Bronchial epithelial cell (primary cell): ENCODE measurements at regions not wholly inside any gene's neighbourhood (a gene's known extent, or its start where the extent isn't known, plus 50 kb on each side); places are given as distances from the start of the nearest gene placed in this dataset.

ENCODE experiments used
- DNase-seq: peaks from one replicate; pipeline ENCODE4 v3.0.0-alpha.2; 2010; ENCODE audit warnings: low read depth
- FAIRE-seq: peaks from 2 replicates; lab custom pipeline; 2011; peaks lifted over from hg19 to GRCh38; lab: Jason Lieb, UNC
- H3K27me3 ChIP-seq: 2 replicates; pipeline ENCODE4 v1.5.1; 2011; ENCODE audit warnings: low read length; ENCODE audit not compliant: control insufficient read depth, insufficient read depth
- H3K36me3 ChIP-seq: 2 replicates; pipeline ENCODE4 v1.5.1; 2011; ENCODE audit warnings: low read length; ENCODE audit not compliant: control insufficient read depth, insufficient read depth
- H3K4me3 ChIP-seq: 2 replicates; pipeline ENCODE4 v1.5.1; 2011; ENCODE audit warnings: mild to moderate bottlenecking, low read depth, low read length, control low read depth
- CTCF ChIP-seq: IDR thresholded peaks from 2 replicates; pipeline ENCODE4 v1.5.1; 2011; ENCODE audit warnings: mild to moderate bottlenecking, moderate library complexity, low read length, control low read depth, inconsistent platforms; ENCODE audit not compliant: insufficient read depth, severe bottlenecking

- TF ChIP-seq CTCF = no peak
- H3K4me3 ChIP-seq = no peak overlapping the region
- DNase-seq = no peak
- no peak for FAIRE-seq
- no peaks in the 10 kb centered on the region for H3K36me3 ChIP-seq
- no peaks in the 10 kb centered on the region for H3K27me3 ChIP-seq
These were observed 99.1 kb upstream of the HDAC4 start for GRCh38 chr2:239499726-239500573.

GRCh38 chr2:239498981-239499634, 98.3 kb upstream of the HDAC4 start:
- DNase-seq (no peak), FAIRE-seq (no peak)
- no peaks in the 10 kb centered on the region for H3K36me3 ChIP-seq
- no peaks in the 10 kb centered on the region for H3K27me3 ChIP-seq
- TF ChIP-seq CTCF = no peak
- H3K4me3 ChIP-seq = no peak overlapping the region

- no peak for TF ChIP-seq CTCF
- FAIRE-seq (no peak), DNase-seq (no peak)
- Histone ChIP-seq H3K27me3 (no peaks in the 10 kb centered on the region), H3K4me3 (no peak overlapping the region), H3K36me3 (no peaks in the 10 kb centered on the region)
These were observed 97.8 kb upstream of the HDAC4 start for GRCh38 chr2:239498576-239498975.

GRCh38 chr2:239496700-239497099, 95.9 kb upstream of the HDAC4 start:
- no peak for FAIRE-seq

GRCh38 chr2:239495791-239496233, 95.0 kb upstream of the HDAC4 start:
- DNase-seq (no peak), FAIRE-seq (no peak)
- no peak for TF ChIP-seq CTCF
- H3K4me3 ChIP-seq = no peak overlapping the region
- H3K36me3 ChIP-seq = no peaks in the 10 kb centered on the region
- H3K27me3 ChIP-seq = no peaks in the 10 kb centered on the region

More at GRCh38 chr2:239496700-239497099, 95.9 kb upstream of the HDAC4 start:
- TF ChIP-seq CTCF = no peak
- no peaks in the 10 kb centered on the region for H3K27me3 ChIP-seq
- H3K4me3 ChIP-seq = no peak overlapping the region
- H3K36me3 ChIP-seq = no peaks in the 10 kb centered on the region
- DNase-seq = no peak
